Psoas muscle (tissue), 7 donors: ENCODE measurements at regions not wholly inside any gene's neighbourhood (a gene's known extent, or its start where the extent isn't known, plus 50 kb on each side); places are given as distances from the start of the nearest gene placed in this dataset.

Experiments
- ATAC-seq, 4 donors: fragments of 200-7000 bp; cut with Tn5 transposase; one replicate each; pipeline ENCODE4 v1.9.1; 2020; ENCODE audit warnings: moderate library complexity in 3 of 4, mild to moderate bottlenecking in 2 of 4
- DNase-seq, 2 donors: peaks; one replicate each; pipeline ENCODE4 v3.0.0-alpha.2; 2020
- H3K27ac ChIP-seq: fragments of 200-600 bp; one replicate; pipeline ENCODE4 v1.8.0; 2022
- H3K27me3 ChIP-seq, 3 donors: fragments of 200-600 bp in 1 of 3; one replicate each; pipeline versions ENCODE4 v1.6.1 to v1.8.0; 2013 to 2022; ENCODE audit warnings: low read length in 2 of 3, mild to moderate bottlenecking in 2 of 3, moderate library complexity in 1 of 3; ENCODE audit not compliant: insufficient read depth in 3 of 3
- H3K36me3 ChIP-seq, 2 donors: fragments of 200-600 bp in 1 of 2; one replicate each; pipeline versions ENCODE4 v1.6.1 to v1.8.0; 2013 to 2022; ENCODE audit warnings: low read depth in 1 of 2, mild to moderate bottlenecking in 1 of 2, moderate library complexity in 1 of 2; ENCODE audit not compliant: insufficient read depth in 1 of 2
- H3K4me1 ChIP-seq: fragments of 200-600 bp; one replicate; pipeline ENCODE4 v1.8.0; 2022
- H3K4me3 ChIP-seq: fragments of 200-600 bp; one replicate; pipeline ENCODE4 v1.8.0; 2022; ENCODE audit warnings: mild to moderate bottlenecking
- H3K9me3 ChIP-seq: fragments of 200-600 bp; one replicate; pipeline ENCODE4 v1.8.0; 2022
- WGBS, 3 donors: extraction: QIAGEN DNeasy Blood & Tissue Kit; methylation state at CpG; one replicate each; pipeline versions ENCODE4 v1.1.6 to v1.1.7; 2013; 5-methylcytosine and 5-hydroxymethylcytosine counted together
- intact Hi-C, 2 donors: fragments of 100-400 bp; cut with DNase I; formaldehyde crosslinking; loops; one replicate each; pipeline versions ENCODE4 v1.11.0 to v1.14.2; 2022
- TF ChIP-seq, protein P1 (sequence below): fragments of 200-600 bp; IDR thresholded peaks from one replicate; pipeline ENCODE4 v1.8.0; 2022; ENCODE audit warnings: antibody characterized with exemption
- donor health status: healthy with polysubstance abuse.
- donor health status: DM: no; HTN: no; CAD: no; lungs with moderate emphysema.
- donor health status: Bipolar disorder and iron deficiency.
- donor health status: healthy.
- donor health status: DM: yes; HTN: yes; CAD: no.
- donor health status: DM: no; HTN: no; CAD: no.
- donor health status: DM: yes; HTN: yes; CAD: no.

DNA sequence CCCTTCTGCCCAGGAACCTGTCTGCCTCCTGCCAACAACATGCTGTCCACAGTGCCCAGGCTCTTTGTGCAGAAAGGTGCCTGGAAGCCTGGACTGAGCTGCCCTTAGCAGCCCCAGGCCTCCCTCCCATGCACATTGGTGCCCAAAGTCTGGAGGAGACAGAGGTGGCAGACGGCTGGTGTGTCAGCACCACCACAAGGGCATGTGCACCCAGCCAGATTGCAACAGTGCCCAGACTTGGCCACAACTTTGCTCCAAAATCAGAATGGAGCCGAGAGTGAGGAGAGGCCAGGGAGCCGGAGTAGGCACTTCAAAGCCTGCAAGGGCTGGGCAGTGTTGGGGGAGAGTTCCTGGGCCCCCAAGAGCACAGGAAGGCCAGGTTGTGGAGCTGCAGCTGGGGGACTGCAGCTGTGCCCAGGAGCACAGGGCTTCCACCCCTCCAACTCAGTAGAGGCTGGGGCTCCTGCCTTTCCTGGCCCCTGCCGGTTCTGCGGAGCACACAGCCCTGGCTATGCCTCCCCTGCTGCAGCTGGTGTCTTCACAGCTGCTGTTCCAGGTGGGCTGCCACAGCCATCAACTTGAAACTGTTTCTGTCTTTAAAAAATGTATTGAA, 1255.8 kb downstream of the SLITRK5 start:
- Histone ChIP-seq H3K9me3 (no peaks in the 10 kb centered on the region), H3K4me1 (no peaks in the 10 kb centered on the region), H3K27ac (no peak overlapping the region), H3K4me3 (no peak overlapping the region), H3K27me3 (no peaks in the 10 kb centered on the region), H3K36me3 (no peaks in the 10 kb centered on the region)
- intact Hi-C loops = no loop called here
- ATAC-seq = no peak
- TF ChIP-seq, protein P1, sequence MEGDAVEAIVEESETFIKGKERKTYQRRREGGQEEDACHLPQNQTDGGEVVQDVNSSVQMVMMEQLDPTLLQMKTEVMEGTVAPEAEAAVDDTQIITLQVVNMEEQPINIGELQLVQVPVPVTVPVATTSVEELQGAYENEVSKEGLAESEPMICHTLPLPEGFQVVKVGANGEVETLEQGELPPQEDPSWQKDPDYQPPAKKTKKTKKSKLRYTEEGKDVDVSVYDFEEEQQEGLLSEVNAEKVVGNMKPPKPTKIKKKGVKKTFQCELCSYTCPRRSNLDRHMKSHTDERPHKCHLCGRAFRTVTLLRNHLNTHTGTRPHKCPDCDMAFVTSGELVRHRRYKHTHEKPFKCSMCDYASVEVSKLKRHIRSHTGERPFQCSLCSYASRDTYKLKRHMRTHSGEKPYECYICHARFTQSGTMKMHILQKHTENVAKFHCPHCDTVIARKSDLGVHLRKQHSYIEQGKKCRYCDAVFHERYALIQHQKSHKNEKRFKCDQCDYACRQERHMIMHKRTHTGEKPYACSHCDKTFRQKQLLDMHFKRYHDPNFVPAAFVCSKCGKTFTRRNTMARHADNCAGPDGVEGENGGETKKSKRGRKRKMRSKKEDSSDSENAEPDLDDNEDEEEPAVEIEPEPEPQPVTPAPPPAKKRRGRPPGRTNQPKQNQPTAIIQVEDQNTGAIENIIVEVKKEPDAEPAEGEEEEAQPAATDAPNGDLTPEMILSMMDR = no peak
- DNase-seq = no peak
- 85 to 90% (median 88%) methylated on average over 5 of the region's 5 CpGs for WGBS, 3 donors

DNA sequence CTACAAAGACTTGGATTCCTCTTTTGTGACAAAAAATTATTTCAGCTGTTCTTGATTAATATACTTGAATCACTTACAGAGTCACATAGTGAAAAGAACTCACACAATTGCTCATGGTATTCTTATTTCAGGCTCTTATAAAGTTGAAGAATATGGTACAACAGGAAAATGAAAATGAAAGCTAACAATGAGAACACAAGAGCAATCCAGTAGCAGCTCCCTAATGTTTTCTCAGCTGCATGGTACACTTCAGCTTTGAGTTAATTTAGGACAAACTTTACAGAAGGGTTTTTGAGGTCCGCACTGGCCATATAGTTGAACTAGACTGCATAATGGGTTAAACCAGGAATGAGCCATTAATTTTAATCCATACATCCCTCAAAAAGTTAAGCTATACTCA, 1261.8 kb downstream of the SLITRK5 start:
- Histone ChIP-seq H3K4me3 (no peak overlapping the region), H3K27ac (no peak overlapping the region), H3K9me3 (no peaks in the 10 kb centered on the region), H3K4me1 (no peaks in the 10 kb centered on the region), H3K27me3 (no peaks in the 10 kb centered on the region), H3K36me3 (no peaks in the 10 kb centered on the region)
- no peak for DNase-seq
- ATAC-seq = no peak
- TF ChIP-seq, protein P1 = no peak
- intact Hi-C loops = no loop called here
- 85 to 95% (median 85%) methylated on average over 1 of the region's 1 CpG for WGBS, 3 donors

DNA sequence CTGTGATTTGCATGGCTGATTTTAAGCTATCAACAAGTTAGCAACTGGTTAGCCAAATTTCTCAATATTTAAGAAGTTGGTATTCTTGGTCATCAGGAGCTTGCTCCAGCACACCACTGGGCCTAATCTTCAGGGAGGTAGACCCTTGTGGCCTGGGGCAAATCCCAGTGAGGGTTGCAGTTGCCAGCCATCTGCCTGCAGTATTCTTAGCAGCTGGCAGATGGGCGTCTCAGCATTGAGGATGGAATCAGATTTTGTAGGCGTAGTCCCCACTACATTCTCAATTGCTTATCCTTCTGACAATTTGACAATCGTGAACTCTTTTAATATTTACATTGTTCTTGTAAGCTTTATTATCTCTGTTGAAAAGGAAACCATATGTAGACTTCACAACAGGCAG, 1266.2 kb downstream of the SLITRK5 start:
- ATAC-seq (no peak), DNase-seq (no peak)
- Histone ChIP-seq H3K27ac (no peak overlapping the region), H3K4me3 (no peak overlapping the region), H3K27me3 (no peaks in the 10 kb centered on the region), H3K9me3 (no peaks in the 10 kb centered on the region), H3K4me1 (no peaks in the 10 kb centered on the region), H3K36me3 (no peaks in the 10 kb centered on the region)
- WGBS, 3 donors = 73 to 81% (median 74%) methylated on average over 3 of the region's 3 CpGs
- TF ChIP-seq, protein P1 = no peak
- intact Hi-C loops = no loop called here

DNA sequence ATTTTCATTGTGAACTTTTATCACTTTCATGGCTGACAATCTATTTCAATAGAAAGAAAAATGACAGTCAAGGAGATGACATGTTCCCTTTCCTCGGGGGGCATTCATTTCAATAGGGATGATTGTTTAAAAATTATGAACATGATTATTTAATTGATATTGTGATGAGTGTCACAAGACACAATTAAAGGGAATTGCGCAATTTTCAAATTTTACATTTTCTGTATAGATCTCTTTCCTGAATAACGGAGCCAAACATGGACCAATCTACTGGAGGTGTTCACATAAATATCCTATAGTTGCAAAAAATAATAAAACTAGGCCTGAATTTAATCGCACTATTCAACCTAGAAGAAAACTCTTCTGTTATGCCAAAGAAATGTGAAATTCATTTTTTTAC, 1274.6 kb downstream of the SLITRK5 start:
- H3K4me3 ChIP-seq = no peak overlapping the region
- no peaks in the 10 kb centered on the region for H3K36me3 ChIP-seq
- no peak overlapping the region for H3K27ac ChIP-seq
- no peak for DNase-seq
- ATAC-seq = no peak
- no peaks in the 10 kb centered on the region for H3K9me3 ChIP-seq
- H3K27me3 ChIP-seq = no peaks in the 10 kb centered on the region
- TF ChIP-seq, protein P1 = no peak
- 91 to 95% (median 93%) methylated on average over 4 of the region's 4 CpGs for WGBS, 3 donors
- intact Hi-C loops = no loop called here
- H3K4me1 ChIP-seq = no peaks in the 10 kb centered on the region

DNA sequence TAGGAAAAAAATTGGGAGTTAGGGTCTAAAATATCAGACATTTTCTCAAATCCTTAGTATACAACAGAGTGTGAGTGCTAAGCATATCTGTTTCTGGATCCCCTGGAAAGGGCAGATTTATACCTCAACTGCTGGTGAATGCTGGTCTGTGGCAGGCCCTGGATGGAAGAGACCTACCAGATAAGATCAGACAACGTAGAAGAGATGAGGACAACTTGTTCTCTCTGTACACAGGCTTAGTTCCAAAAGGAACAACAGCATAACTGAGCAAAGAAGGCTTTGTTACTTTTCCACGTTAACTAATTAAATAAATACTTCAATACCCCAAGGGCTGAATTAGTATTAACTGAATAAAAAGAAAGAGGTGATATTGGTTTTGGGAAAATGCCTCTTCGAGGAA, 1277.3 kb downstream of the SLITRK5 start:
- H3K4me3 ChIP-seq = no peak overlapping the region
- H3K9me3 ChIP-seq = no peaks in the 10 kb centered on the region
- no peak overlapping the region for H3K27ac ChIP-seq
- TF ChIP-seq, protein P1 = no peak
- ATAC-seq = no peak
- WGBS, 3 donors = 47 to 67% (median 59%) methylated on average over 3 of the region's 3 CpGs
- DNase-seq = no peak
- no peaks in the 10 kb centered on the region for H3K4me1 ChIP-seq
- no peaks in the 10 kb centered on the region for H3K36me3 ChIP-seq
- H3K27me3 ChIP-seq = no peaks in the 10 kb centered on the region
- intact Hi-C loops = no loop called here
